ENCODE measurements at regions not wholly inside any gene's neighbourhood (a gene's known extent, or its start where the extent isn't known, plus 50 kb on each side); places are given as distances from the start of the nearest gene placed in this dataset.

GRCh38 chr4:12943069-12943468 is 541.1 kb downstream of the RAB28 start:
- TF ChIP-seq CTCF (IDR thresholded peaks at IDR 0.05; ENCODE audit: borderline replicate concordance, control extremely low read depth, extremely low read depth, insufficient read depth, missing control alignments): no peak
- no peak for DNase-seq (ENCODE audit: low spot score)
- in situ Hi-C loops (cut with MboI; ENCODE audit: low sequenced_read_pairs, unreplicated experiment): no loop called here

GRCh38 chr4:12933760-12934221 is 550.3 kb downstream of the RAB28 start:
- no peak for TF ChIP-seq CTCF (IDR thresholded peaks at IDR 0.05; ENCODE audit: borderline replicate concordance, control extremely low read depth, extremely low read depth, insufficient read depth, missing control alignments)
- DNase-seq (ENCODE audit: low spot score): no peak
- in situ Hi-C loops (cut with MboI; ENCODE audit: low sequenced_read_pairs, unreplicated experiment): no loop called here

GRCh38 chr4:12932203-12932788 is 551.8 kb downstream of the RAB28 start:
- no peak for DNase-seq (ENCODE audit: low spot score)
- in situ Hi-C loops (cut with MboI; ENCODE audit: low sequenced_read_pairs, unreplicated experiment): no loop called here
- TF ChIP-seq CTCF (IDR thresholded peaks at IDR 0.05; ENCODE audit: borderline replicate concordance, control extremely low read depth, extremely low read depth, insufficient read depth, missing control alignments): no peak

- no peak for TF ChIP-seq CTCF (IDR thresholded peaks at IDR 0.05; ENCODE audit: borderline replicate concordance, control extremely low read depth, extremely low read depth, insufficient read depth, missing control alignments)
- DNase-seq (ENCODE audit: low spot score): no peak
- in situ Hi-C loops (cut with MboI; ENCODE audit: low sequenced_read_pairs, unreplicated experiment): no loop called here
These were observed 554.4 kb downstream of the RAB28 start for GRCh38 chr4:12929784-12930183.

GRCh38 chr4:12928751-12929150 is 555.4 kb downstream of the RAB28 start:
- DNase-seq (ENCODE audit: low spot score): no peak
- TF ChIP-seq CTCF (IDR thresholded peaks at IDR 0.05; ENCODE audit: borderline replicate concordance, control extremely low read depth, extremely low read depth, insufficient read depth, missing control alignments): no peak

GRCh38 chr4:12926189-12927066 is 557.7 kb downstream of the RAB28 start:
- no peak for DNase-seq (ENCODE audit: low spot score)
- TF ChIP-seq CTCF (IDR thresholded peaks at IDR 0.05; ENCODE audit: borderline replicate concordance, control extremely low read depth, extremely low read depth, insufficient read depth, missing control alignments): no peak
- in situ Hi-C loops (cut with MboI; ENCODE audit: low sequenced_read_pairs, unreplicated experiment): no loop called here

More at GRCh38 chr4:12928751-12929150, 555.4 kb downstream of the RAB28 start:
- in situ Hi-C loops (cut with MboI; ENCODE audit: low sequenced_read_pairs, unreplicated experiment): no loop called here

Data from GM13976 (cell line).